Neuron (in vitro differentiated cells): ENCODE measurements at regions not wholly inside any gene's neighbourhood (a gene's known extent, or its start where the extent isn't known, plus 50 kb on each side); places are given as distances from the start of the nearest gene placed in this dataset.

Experiments used
- H2AFZ ChIP-seq: one replicate; pipeline ENCODE4 v1.6.1; 2013; ENCODE audit warnings: low read depth, mild to moderate bottlenecking, inconsistent platforms, low read length, moderate library complexity
- H3K27me3 ChIP-seq: one replicate; pipeline ENCODE4 v1.6.1; 2013; ENCODE audit warnings: low read length; ENCODE audit not compliant: insufficient read depth
- H3K36me3 ChIP-seq: one replicate; pipeline ENCODE4 v1.6.1; 2013; ENCODE audit warnings: low read length; ENCODE audit not compliant: insufficient read depth
- H3K4me1 ChIP-seq: one replicate; pipeline ENCODE4 v1.6.1; 2013; ENCODE audit warnings: low read length; ENCODE audit not compliant: insufficient read depth
- H3K4me3 ChIP-seq: 2 replicates; pipeline ENCODE4 v1.5.1; 2013; ENCODE audit warnings: mild to moderate bottlenecking, low read length, moderate library complexity
- H3K9me3 ChIP-seq: one replicate; pipeline ENCODE4 v1.6.1; 2013; ENCODE audit warnings: low read length

GRCh38 chr3:176946202-176946601 is 251.1 kb downstream of the TBL1XR1 start:
- Histone ChIP-seq H2AFZ (no peak overlapping the region), H3K27me3 (no peaks in the 10 kb centered on the region), H3K36me3 (no peaks in the 10 kb centered on the region), H3K4me1 (no peaks in the 10 kb centered on the region), H3K9me3 (no peaks in the 10 kb centered on the region), H3K4me3 (no peak overlapping the region)

GRCh38 chr3:176942305-176942704 is 255.0 kb downstream of the TBL1XR1 start:
- H3K4me1 ChIP-seq = peaks cover 4% of the 10 kb centered on the region
- no peak overlapping the region for H3K4me3 ChIP-seq
- no peaks in the 10 kb centered on the region for H3K9me3 ChIP-seq
- H3K27me3 ChIP-seq = no peaks in the 10 kb centered on the region
- H3K36me3 ChIP-seq = no peaks in the 10 kb centered on the region
- no peak overlapping the region for H2AFZ ChIP-seq

DNA sequence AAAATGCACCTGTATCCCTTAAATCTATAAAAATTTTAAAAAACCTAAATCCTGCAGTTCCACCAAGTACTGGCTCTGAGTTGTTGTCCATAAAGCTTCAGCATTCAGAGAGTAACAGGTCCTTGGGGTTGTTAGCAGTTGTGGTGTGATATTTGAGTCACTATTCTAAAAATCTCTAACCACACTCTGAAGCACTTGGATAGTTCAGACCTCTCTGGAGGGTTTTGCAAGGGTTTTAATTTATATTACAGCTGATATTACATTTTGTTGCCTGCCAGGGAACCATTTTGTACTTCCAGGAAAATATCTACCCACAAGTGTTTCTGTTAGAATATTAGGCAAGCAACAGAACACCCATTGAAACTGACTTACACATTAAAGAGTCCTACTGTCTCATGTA is 255.6 kb downstream of the TBL1XR1 start:
- Histone ChIP-seq H3K4me1 (peaks cover 4% of the 10 kb centered on the region), H2AFZ (no peak overlapping the region), H3K27me3 (no peaks in the 10 kb centered on the region), H3K9me3 (no peaks in the 10 kb centered on the region), H3K36me3 (no peaks in the 10 kb centered on the region), H3K4me3 (no peak overlapping the region)

GRCh38 chr3:176939022-176939817 is 258.1 kb downstream of the TBL1XR1 start:
- no peaks in the 10 kb centered on the region for H3K36me3 ChIP-seq
- no peaks in the 10 kb centered on the region for H3K27me3 ChIP-seq
- peaks cover 2% of the 10 kb centered on the region for H3K9me3 ChIP-seq
- H3K4me1 ChIP-seq = peaks cover 4% of the 10 kb centered on the region
- no peak overlapping the region for H2AFZ ChIP-seq
- H3K4me3 ChIP-seq = no peak overlapping the region

DNA sequence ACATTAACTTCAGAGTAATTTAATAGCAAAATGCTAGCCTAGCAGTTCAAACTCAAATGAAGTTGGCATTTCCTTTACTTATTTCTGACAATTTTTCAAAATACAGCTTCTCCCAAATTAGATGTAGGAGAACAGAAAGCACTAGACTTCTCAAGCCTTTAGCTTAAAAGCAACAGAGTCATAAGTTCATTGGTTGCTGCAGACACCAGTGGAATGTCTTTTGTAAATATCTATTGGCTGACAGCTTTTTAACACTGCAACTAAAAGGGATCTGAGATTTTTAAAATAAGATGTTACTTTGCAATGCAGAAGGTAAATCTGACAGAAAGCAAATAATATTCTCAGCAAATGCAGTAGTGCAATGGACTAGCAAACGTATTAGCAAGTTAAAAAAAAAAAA is 259.3 kb downstream of the TBL1XR1 start:
- no peaks in the 10 kb centered on the region for H3K27me3 ChIP-seq
- H3K9me3 ChIP-seq = peaks cover 4% of the 10 kb centered on the region
- peaks cover 10% of the 10 kb centered on the region for H3K4me1 ChIP-seq
- no peak overlapping the region for H3K4me3 ChIP-seq
- H2AFZ ChIP-seq = no peak overlapping the region
- H3K36me3 ChIP-seq = no peaks in the 10 kb centered on the region

GRCh38 chr3:176937541-176937940 is 259.7 kb downstream of the TBL1XR1 start:
- peaks cover 10% of the 10 kb centered on the region for H3K4me1 ChIP-seq
- H2AFZ ChIP-seq = no peak overlapping the region
- no peaks in the 10 kb centered on the region for H3K27me3 ChIP-seq
- no peaks in the 10 kb centered on the region for H3K36me3 ChIP-seq
- H3K4me3 ChIP-seq = no peak overlapping the region
- H3K9me3 ChIP-seq = peaks cover 4% of the 10 kb centered on the region

DNA sequence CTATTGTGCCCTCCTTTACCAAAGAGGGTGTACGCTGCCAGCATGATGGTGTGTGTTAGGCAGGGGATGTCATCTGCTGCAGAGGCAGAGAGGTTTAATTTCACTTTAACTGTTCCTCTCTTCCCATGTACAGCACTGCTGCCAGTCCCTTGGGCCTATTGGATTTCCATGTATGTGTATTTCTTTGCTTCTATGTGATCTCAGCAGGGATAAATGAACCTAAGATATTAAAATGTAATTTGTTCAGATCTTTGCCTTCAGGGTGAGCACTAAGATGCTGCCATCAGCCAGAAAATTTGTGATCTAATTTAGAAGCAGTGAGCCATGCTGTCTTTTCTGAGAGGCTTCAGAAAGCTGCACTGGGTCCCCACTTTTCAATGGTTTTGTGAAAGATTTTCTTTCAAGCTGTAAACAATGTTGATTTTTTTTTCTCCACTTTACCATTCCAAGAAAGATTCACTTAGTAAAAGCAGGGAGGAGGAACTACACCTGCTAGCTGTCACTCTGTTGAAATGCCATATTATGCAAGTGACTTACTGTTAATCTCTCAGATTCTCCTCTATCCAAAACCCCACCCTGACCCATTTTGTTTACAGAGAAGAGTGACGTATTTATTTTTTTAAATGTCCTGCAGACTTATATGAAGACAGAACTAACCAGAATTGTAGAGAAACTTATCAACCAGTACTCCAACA is 261.9 kb downstream of the TBL1XR1 start:
- Histone ChIP-seq H3K4me1 (peaks cover 10% of the 10 kb centered on the region), H3K27me3 (no peaks in the 10 kb centered on the region)

GRCh38 chr3:176934698-176935097 is 262.6 kb downstream of the TBL1XR1 start:
- no peak overlapping the region for H3K4me3 ChIP-seq
- H3K27me3 ChIP-seq = no peaks in the 10 kb centered on the region
- peaks cover 4% of the 10 kb centered on the region for H3K9me3 ChIP-seq
- H3K4me1 ChIP-seq = peaks cover 10% of the 10 kb centered on the region
- H3K36me3 ChIP-seq = no peaks in the 10 kb centered on the region
- no peak overlapping the region for H2AFZ ChIP-seq

More for the DNA sequence above, 261.9 kb downstream of the TBL1XR1 start:
- Histone ChIP-seq H3K4me3 (no peak overlapping the region), H2AFZ (peak overlapping the region; percentile 40), H3K9me3 (peaks cover 4% of the 10 kb centered on the region), H3K36me3 (no peaks in the 10 kb centered on the region)

DNA sequence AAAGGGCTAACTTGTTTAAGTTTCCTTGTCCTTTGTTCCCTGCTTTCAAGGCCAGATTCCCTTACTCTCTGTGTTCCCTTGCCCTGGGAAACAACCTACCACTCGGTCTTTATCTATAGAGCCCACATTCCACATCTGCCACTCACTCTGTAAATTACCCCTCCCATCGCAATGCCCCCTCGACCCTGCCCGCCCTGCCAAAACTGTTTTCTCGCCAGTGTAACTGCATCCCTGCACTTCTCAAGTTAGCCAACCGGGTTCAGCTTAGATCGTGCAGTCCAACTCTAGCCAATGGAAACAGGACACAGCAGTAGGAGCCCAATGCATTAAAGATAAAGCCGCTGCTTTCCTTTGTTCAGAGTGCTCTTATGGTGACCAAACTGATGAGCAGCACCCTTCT is 263.6 kb downstream of the TBL1XR1 start:
- H3K4me1 ChIP-seq = peaks cover 10% of the 10 kb centered on the region
- peaks cover 4% of the 10 kb centered on the region for H3K9me3 ChIP-seq
- no peak overlapping the region for H2AFZ ChIP-seq
- H3K27me3 ChIP-seq = no peaks in the 10 kb centered on the region
- H3K36me3 ChIP-seq = no peaks in the 10 kb centered on the region
- no peak overlapping the region for H3K4me3 ChIP-seq

GRCh38 chr3:176932433-176932832 is 264.8 kb downstream of the TBL1XR1 start:
- Histone ChIP-seq H3K4me3 (no peak overlapping the region), H3K27me3 (no peaks in the 10 kb centered on the region), H2AFZ (no peak overlapping the region), H3K4me1 (peaks cover 5% of the 10 kb centered on the region), H3K9me3 (peaks cover 4% of the 10 kb centered on the region), H3K36me3 (no peaks in the 10 kb centered on the region)

GRCh38 chr3:176931991-176932390 is 265.3 kb downstream of the TBL1XR1 start:
- H3K4me1 ChIP-seq = peaks cover 5% of the 10 kb centered on the region
- no peaks in the 10 kb centered on the region for H3K36me3 ChIP-seq
- peaks cover 4% of the 10 kb centered on the region for H3K9me3 ChIP-seq
- no peak overlapping the region for H2AFZ ChIP-seq
- no peak overlapping the region for H3K4me3 ChIP-seq
- H3K27me3 ChIP-seq = no peaks in the 10 kb centered on the region

DNA sequence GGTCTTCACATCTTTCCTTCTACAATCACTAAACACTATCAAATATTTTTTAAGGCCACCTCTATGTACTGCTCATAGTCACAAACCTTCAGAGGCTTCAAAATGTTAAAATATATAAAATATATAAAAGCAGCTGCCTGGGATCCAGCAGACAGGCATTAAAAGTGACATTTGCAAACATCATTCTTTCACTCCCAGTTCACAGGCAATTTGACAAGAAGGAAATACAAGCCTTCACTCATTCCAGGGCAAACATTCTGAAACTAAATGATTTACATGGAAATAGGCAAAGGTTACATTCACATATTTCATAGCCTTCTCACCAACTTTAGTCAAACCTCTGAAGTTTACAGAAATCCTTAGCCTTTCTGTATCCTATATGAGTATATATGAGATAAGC is 266.3 kb downstream of the TBL1XR1 start:
- Histone ChIP-seq H3K9me3 (peaks cover 4% of the 10 kb centered on the region), H3K4me1 (peaks cover 5% of the 10 kb centered on the region), H2AFZ (no peak overlapping the region)

GRCh38 chr3:176928582-176928931 is 268.7 kb downstream of the TBL1XR1 start:
- no peak overlapping the region for H3K4me3 ChIP-seq
- H3K36me3 ChIP-seq = no peaks in the 10 kb centered on the region
- H3K27me3 ChIP-seq = no peaks in the 10 kb centered on the region
- no peak overlapping the region for H2AFZ ChIP-seq
- H3K4me1 ChIP-seq = peaks cover 5% of the 10 kb centered on the region
- H3K9me3 ChIP-seq = peaks cover 2% of the 10 kb centered on the region

More for the DNA sequence above, 266.3 kb downstream of the TBL1XR1 start:
- Histone ChIP-seq H3K27me3 (no peaks in the 10 kb centered on the region), H3K36me3 (no peaks in the 10 kb centered on the region), H3K4me3 (no peak overlapping the region)
